ENCODE measurements at regions not wholly inside any gene's neighbourhood (a gene's known extent, or its start where the extent isn't known, plus 50 kb on each side); places are given as distances from the start of the nearest gene placed in this dataset.

DNA sequence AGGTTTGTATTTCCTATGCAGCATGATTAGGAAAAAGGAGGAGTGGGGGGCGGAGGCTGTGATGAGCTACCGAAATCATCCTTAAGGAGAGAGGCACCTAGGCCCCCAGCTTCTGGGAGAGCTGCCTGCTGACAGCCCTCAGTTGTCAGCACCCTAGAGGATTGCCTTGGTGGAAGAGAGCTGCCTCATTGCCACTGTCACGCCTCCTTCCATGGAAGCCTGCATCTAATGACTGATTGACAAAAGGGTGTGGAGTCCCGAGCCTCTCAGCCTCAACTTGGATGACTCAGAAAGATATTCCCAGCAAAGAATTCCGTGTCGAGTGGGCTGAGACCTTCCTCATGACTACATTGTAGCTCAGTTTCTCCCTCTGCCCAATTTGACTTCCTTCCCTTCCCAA is 320.4 kb upstream of the PROK2 start:
- Histone ChIP-seq H3K56ac (replicated peaks; ENCODE audit: insufficient read length, low read depth, low read length) (no peak overlapping the region), H3K23me2 (ENCODE audit: low read depth, low read length) (peaks cover 4% of the 10 kb centered on the region; the same call in 1 of the 2 replicates), H3K79me1 (ENCODE audit: low read depth, low read length) (no peaks in the 10 kb centered on the region), H3K27me3 (replicated peaks in 1 of 4; ENCODE audit: control insufficient read depth in 3 of 4, extremely low read depth in 1 of 4, insufficient read depth in 3 of 4, low read length in 3 of 4) (peaks cover 0 to 4% (median 2%) of the 10 kb centered on the region in 4 experiments; a peak in 4 of 7 replicates), H2AK5ac (ENCODE audit: low read depth, low read length) (no peak overlapping the region), H3K4me2 (ENCODE audit: insufficient read depth in 1 of 2, low read depth in 2 of 2, low read length in 2 of 2) (no peak overlapping the region), H2BK15ac (ENCODE audit: low read length) (no peak overlapping the region), H3K9me3 (ENCODE audit: insufficient read depth in 2 of 2, low read depth in 1 of 2, low read length in 1 of 2) (no peaks in the 10 kb centered on the region), H3K4me1 (replicated peaks in 1 of 4; ENCODE audit: control insufficient read depth in 3 of 4, insufficient read depth in 4 of 4, low read length in 3 of 4) (peaks cover 0 to 4% (median 0%) of the 10 kb centered on the region in 4 experiments; a peak in 1 of 7 replicates), H3K4me3 (ENCODE audit: extremely low read depth in 1 of 4, insufficient read depth in 2 of 4, low read depth in 3 of 4, low read length in 4 of 4) (no peak overlapping the region), H2BK120ac (replicated peaks; ENCODE audit: low read depth, low read length) (no peak overlapping the region), H3K36me3 (ENCODE audit: control insufficient read depth in 2 of 4, insufficient read depth in 4 of 4, low read length in 3 of 4) (no peaks in the 10 kb centered on the region), H4K91ac (replicated peaks; ENCODE audit: insufficient read length, low read length) (no peak overlapping the region), H3K79me2 (ENCODE audit: control insufficient read depth in 1 of 2, insufficient read depth in 2 of 2, low read length in 2 of 2) (no peaks in the 10 kb centered on the region), H3K4ac (replicated peaks; ENCODE audit: insufficient read length, low read depth, low read length) (no peak overlapping the region), H2BK5ac (ENCODE audit: low read depth, low read length) (no peak overlapping the region), H2BK12ac (ENCODE audit: low read depth, low read length) (no peak overlapping the region), H3K14ac (ENCODE audit: insufficient read length) (no peak overlapping the region), H4K20me1 (replicated peaks in 1 of 2; ENCODE audit: control insufficient read depth in 1 of 2, insufficient read depth in 2 of 2, low read length in 2 of 2) (no peaks in the 10 kb centered on the region), H3K27ac (ENCODE audit: low read depth, low read length) (no peak overlapping the region), H2BK20ac (ENCODE audit: low read length) (no peak overlapping the region), H3K9ac (replicated peaks in 1 of 4; ENCODE audit: extremely low read depth in 1 of 4, low read depth in 3 of 4, low read length in 3 of 4) (no peak overlapping the region), H4K8ac (ENCODE audit: extremely low read depth, insufficient read depth, low read length) (no peak overlapping the region), H3K18ac (ENCODE audit: extremely low read depth, low read length) (no peak overlapping the region), H4K5ac (ENCODE audit: insufficient read length, low read depth, low read length) (no peak overlapping the region), H3K23ac (ENCODE audit: insufficient read length) (no peak overlapping the region), H2AFZ (ENCODE audit: low read length) (no peak overlapping the region)
- WGBS, 2 experiments (ENCODE audit: extremely low coverage in 1 of 2, insufficient coverage in 1 of 2, insufficient read length in 1 of 2, insufficient replicate concordance in 2 of 2, low coverage in 1 of 2, low lambda C conversion rate in 2 of 2, missing lambda C conversion rate in 1 of 2) = 83% methylated on average over 6 of the region's 6 CpGs; no CpG with 5 or more reads in 1 of the 2 experiments
- FAIRE-seq (no peak), DNase-seq (ENCODE audit: low read depth in 1 of 2, low spot score in 2 of 2) (no peak)
- POLR2A ChIA-PET (ENCODE audit: partially characterized antibody) = no interaction called here
- CTCF ChIA-PET (ENCODE audit: partially characterized antibody) = interaction anchor here (1.1 to 2.5 kb wide), 2 partner anchors 10 to 175 kb away, joined by 6 to 12 read pairs; no protein-coding TSS in a partner anchor
- TF ChIP-seq SIN3A (conservative IDR thresholded peaks at IDR 0.05 in 1 of 2, IDR thresholded peaks at IDR 0.05 in 1 of 2; ENCODE audit: low read depth in 1 of 2, low read length in 2 of 2) = no peak
- no peak for TF ChIP-seq POLR2A (IDR thresholded peaks at IDR 0.05; ENCODE audit: control extremely low read depth in 1 of 2, low read depth in 2 of 2, low read length in 2 of 2)
- TF ChIP-seq POLR2AphosphoS5 (IDR thresholded peaks at IDR 0.05; ENCODE audit: low read depth, low read length) = no peak
- TF ChIP-seq ZNF274 (IDR thresholded peaks at IDR 0.05; ENCODE audit: borderline replicate concordance, extremely low read depth, low read length) = no peak
- TF ChIP-seq CBX8 (IDR thresholded peaks at IDR 0.05; ENCODE audit: borderline replicate concordance, low read depth, low read length) = no peak
- TF ChIP-seq MAFK (IDR thresholded peaks at IDR 0.05; ENCODE audit: low read depth, low read length) = no peak
- no peak for TF ChIP-seq POU5F1 (IDR thresholded peaks at IDR 0.05; ENCODE audit: low read depth, low read length)
- TF ChIP-seq EZH2 (IDR thresholded peaks at IDR 0.05; ENCODE audit: low read depth, low read length, severe bottlenecking) = no peak
- TF ChIP-seq TEAD4 (IDR thresholded peaks at IDR 0.05; ENCODE audit: low read depth, low read length) = no peak
- TF ChIP-seq EP300 (IDR thresholded peaks at IDR 0.05; ENCODE audit: borderline replicate concordance in 1 of 2, low read depth in 2 of 2, low read length in 2 of 2) = no peak
- TF ChIP-seq KDM1A (IDR thresholded peaks at IDR 0.05; ENCODE audit: borderline replicate concordance, low read length) = no peak
- TF ChIP-seq, protein P1, sequence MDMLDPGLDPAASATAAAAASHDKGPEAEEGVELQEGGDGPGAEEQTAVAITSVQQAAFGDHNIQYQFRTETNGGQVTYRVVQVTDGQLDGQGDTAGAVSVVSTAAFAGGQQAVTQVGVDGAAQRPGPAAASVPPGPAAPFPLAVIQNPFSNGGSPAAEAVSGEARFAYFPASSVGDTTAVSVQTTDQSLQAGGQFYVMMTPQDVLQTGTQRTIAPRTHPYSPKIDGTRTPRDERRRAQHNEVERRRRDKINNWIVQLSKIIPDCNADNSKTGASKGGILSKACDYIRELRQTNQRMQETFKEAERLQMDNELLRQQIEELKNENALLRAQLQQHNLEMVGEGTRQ (IDR thresholded peaks at IDR 0.05; ENCODE audit: low read length) = no peak
- TF ChIP-seq NANOG (IDR thresholded peaks at IDR 0.05; ENCODE audit: insufficient read depth, low read depth, low read length, poor library complexity, severe bottlenecking) = no peak
- TF ChIP-seq BACH1 (IDR thresholded peaks at IDR 0.05; ENCODE audit: low read length) = no peak

Measured in H1 (cell line).